Gastroesophageal sphincter (tissue), 3 donors: ENCODE measurements at regions not wholly inside any gene's neighbourhood (a gene's known extent, or its start where the extent isn't known, plus 50 kb on each side); places are given as distances from the start of the nearest gene placed in this dataset.

Experiments
- EP300 ChIP-seq: sonication (generic); formaldehyde crosslinking; IDR thresholded peaks from one replicate; pipeline ENCODE4 v1.6.1; 2017; ENCODE audit warnings: antibody characterized with exemption, mild to moderate bottlenecking
- POLR2A ChIP-seq, 2 donors: fragments of 450-650 bp; IDR thresholded peaks; one replicate each; pipeline ENCODE4 v1.6.1; 2017; ENCODE audit warnings: antibody characterized with exemption in 2 of 2, mild to moderate bottlenecking in 2 of 2, moderate library complexity in 1 of 2
- POLR2AphosphoS5 ChIP-seq: sonication (generic); formaldehyde crosslinking; IDR thresholded peaks from one replicate; pipeline ENCODE4 v1.6.1; 2017; ENCODE audit warnings: antibody characterized with exemption
- TF ChIP-seq, protein P1 (sequence below), 4 experiments: fragments of 200-600 bp in 2 of 4; fragments of 450-650 bp in 2 of 4; sonication (generic) in 1 of 4; IDR thresholded peaks; one replicate each; pipeline ENCODE4 v1.5.1; 2017 to 2019; ENCODE audit warnings: antibody characterized with exemption in 4 of 4, mild to moderate bottlenecking in 2 of 4, moderate library complexity in 2 of 4

DNA sequence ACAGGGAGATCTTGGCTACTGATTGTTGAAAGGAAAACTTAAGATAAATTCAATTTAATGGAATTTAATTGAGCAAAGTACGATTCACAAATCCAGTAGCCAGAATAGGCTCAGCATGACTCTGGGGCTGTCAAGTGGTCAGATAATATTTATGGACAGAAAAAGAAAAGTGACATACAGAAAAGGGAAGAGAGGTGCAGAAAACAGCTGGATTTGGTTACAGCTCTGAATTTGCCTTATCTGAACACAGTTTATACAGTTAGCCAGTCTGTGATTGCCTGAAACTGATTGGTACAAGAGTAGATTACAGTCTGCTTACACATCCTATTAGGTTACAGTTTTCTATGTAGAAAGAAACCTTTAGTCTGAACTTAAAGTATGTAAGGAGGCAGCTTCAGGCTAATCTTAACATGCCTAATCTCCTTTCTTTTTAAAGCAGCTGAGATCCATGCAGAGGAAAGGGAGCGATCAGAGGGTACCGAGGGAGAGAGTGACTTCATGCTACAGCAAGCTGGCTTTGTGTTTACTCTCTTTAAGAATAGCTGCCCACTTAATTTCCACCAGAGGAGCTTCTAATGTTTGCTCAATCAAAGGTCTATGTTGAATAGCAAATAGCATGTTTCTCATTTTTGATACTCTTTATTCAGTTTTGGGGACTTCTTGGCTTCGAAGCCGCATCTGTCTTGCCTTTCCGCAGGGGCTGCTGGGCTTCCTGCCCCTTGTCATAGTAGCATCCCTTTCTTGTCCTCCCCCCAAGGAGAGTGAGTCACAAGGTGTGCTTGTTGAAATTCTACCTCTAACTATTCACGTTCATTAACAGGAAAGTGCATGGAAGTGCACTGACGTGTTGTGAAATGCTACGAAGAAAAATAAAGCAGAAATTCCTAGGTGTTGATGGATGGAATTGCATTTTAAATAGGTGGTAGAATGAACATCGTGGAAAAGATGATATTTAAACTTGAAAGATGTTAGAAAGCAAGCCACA lies 761.2 kb downstream of the TAF11L14 start:
- no peak for TF ChIP-seq POLR2A (IDR thresholded peaks at IDR 0.05)
- TF ChIP-seq EP300: no peak
- TF ChIP-seq, protein P1, sequence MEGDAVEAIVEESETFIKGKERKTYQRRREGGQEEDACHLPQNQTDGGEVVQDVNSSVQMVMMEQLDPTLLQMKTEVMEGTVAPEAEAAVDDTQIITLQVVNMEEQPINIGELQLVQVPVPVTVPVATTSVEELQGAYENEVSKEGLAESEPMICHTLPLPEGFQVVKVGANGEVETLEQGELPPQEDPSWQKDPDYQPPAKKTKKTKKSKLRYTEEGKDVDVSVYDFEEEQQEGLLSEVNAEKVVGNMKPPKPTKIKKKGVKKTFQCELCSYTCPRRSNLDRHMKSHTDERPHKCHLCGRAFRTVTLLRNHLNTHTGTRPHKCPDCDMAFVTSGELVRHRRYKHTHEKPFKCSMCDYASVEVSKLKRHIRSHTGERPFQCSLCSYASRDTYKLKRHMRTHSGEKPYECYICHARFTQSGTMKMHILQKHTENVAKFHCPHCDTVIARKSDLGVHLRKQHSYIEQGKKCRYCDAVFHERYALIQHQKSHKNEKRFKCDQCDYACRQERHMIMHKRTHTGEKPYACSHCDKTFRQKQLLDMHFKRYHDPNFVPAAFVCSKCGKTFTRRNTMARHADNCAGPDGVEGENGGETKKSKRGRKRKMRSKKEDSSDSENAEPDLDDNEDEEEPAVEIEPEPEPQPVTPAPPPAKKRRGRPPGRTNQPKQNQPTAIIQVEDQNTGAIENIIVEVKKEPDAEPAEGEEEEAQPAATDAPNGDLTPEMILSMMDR (IDR thresholded peaks at IDR 0.05): no peak
- TF ChIP-seq POLR2AphosphoS5: no peak
